HEK293 (cell line): ENCODE measurements at regions not wholly inside any gene's neighbourhood (a gene's known extent, or its start where the extent isn't known, plus 50 kb on each side); places are given as distances from the start of the nearest gene placed in this dataset.

Source experiments
- CTCF ChIA-PET: fragments of 350-600 bp; formaldehyde crosslinking; extraction: SDS; loops from one replicate; lab custom pipeline; 2021; ENCODE audit warnings: antibody characterized with exemption; lab: Yijun Ruan, JAX
- POLR2A ChIA-PET: fragments of 300-600 bp; formaldehyde crosslinking; extraction: SDS; loops from one replicate; lab custom pipeline; 2020; ENCODE audit warnings: antibody characterized with exemption, inconsistent platforms; lab: Yijun Ruan, JAX
- H3K27ac ChIP-seq: fragments of 200-500 bp; sonication (Bioruptor generic); 2 replicates; pipeline ENCODE4 v1.5.1; 2014; ENCODE audit warnings: low read depth, low read length, control low read depth, inconsistent platforms; ENCODE audit errors: extremely low read depth
- H3K36me3 ChIP-seq, 2 experiments: fragments of 200-500 bp in 1 of 2; sonication (Bioruptor generic) in 1 of 2; 1 replicate in 1 of 2; 2 replicates in 1 of 2; pipeline ENCODE4 v1.5.1; 2014 to 2017; ENCODE audit warnings: inconsistent platforms in 2 of 2, low read length in 2 of 2; ENCODE audit not compliant: control insufficient read depth in 2 of 2, insufficient read depth in 1 of 2
- H3K4me1 ChIP-seq: fragments of 200-500 bp; sonication (Bioruptor generic); 2 replicates; pipeline ENCODE4 v1.5.1; 2014; ENCODE audit warnings: mild to moderate bottlenecking, low read length, inconsistent platforms; ENCODE audit not compliant: control insufficient read depth, insufficient read depth
- H3K4me3 ChIP-seq: 2 replicates; pipeline ENCODE4 v1.5.1; 2011; ENCODE audit warnings: low read depth, mild to moderate bottlenecking, control low read depth, low read length, moderate library complexity
- H3K9me3 ChIP-seq: fragments of 200-500 bp; sonication (Bioruptor generic); 2 replicates; pipeline ENCODE4 v1.5.1; 2014; ENCODE audit warnings: low read depth, low read length, inconsistent platforms; ENCODE audit not compliant: control insufficient read depth, insufficient read depth
- KLF16 ChIP-seq: fragments of 450-650 bp; formaldehyde crosslinking; IDR thresholded peaks from 2 replicates; pipeline ENCODE4 v1.5.1; 2017; ENCODE audit warnings: missing biosample characterization, missing genetic modification characterization
- MZF1 ChIP-seq: fragments of 450-650 bp; formaldehyde crosslinking; IDR thresholded peaks from 2 replicates; pipeline ENCODE4 v1.5.1; 2017; ENCODE audit warnings: missing biosample characterization, missing genetic modification characterization, borderline replicate concordance
- OSR2 ChIP-seq: fragments of 450-650 bp; formaldehyde crosslinking; IDR thresholded peaks from 2 replicates; pipeline ENCODE4 v1.5.1; 2016; ENCODE audit warnings: missing biosample characterization, missing genetic modification characterization
- REPIN1 ChIP-seq: fragments of 450-650 bp; formaldehyde crosslinking; IDR thresholded peaks from 2 replicates; pipeline ENCODE4 v1.5.1; 2017; ENCODE audit warnings: missing biosample characterization, missing genetic modification characterization, low read depth
- SETDB1 ChIP-seq: IDR thresholded peaks from one replicate; pipeline ENCODE4 v1.6.1; 2017; ENCODE audit warnings: mild to moderate bottlenecking, low read length, moderate library complexity, mixed read lengths; ENCODE audit not compliant: insufficient read length
- ZBTB20 ChIP-seq: fragments of 450-650 bp; formaldehyde crosslinking; IDR thresholded peaks from 2 replicates; pipeline ENCODE4 v1.5.1; 2016; ENCODE audit warnings: missing biosample characterization, missing genetic modification characterization
- ZFP41 ChIP-seq: fragments of 450-650 bp; formaldehyde crosslinking; IDR thresholded peaks from 2 replicates; pipeline ENCODE4 v1.5.1; 2016; ENCODE audit warnings: missing biosample characterization, missing genetic modification characterization, borderline replicate concordance
- ZIC2 ChIP-seq: fragments of 450-650 bp; formaldehyde crosslinking; IDR thresholded peaks from 2 replicates; pipeline ENCODE4 v1.5.1; 2016; ENCODE audit warnings: missing biosample characterization, missing genetic modification characterization
- ZNF223 ChIP-seq: fragments of 450-650 bp; formaldehyde crosslinking; IDR thresholded peaks from 2 replicates; pipeline ENCODE4 v1.5.1; 2016; ENCODE audit warnings: missing biosample characterization, missing genetic modification characterization
- ZNF280D ChIP-seq: fragments of 450-650 bp; formaldehyde crosslinking; IDR thresholded peaks from 2 replicates; pipeline ENCODE4 v1.5.1; 2016; ENCODE audit warnings: missing biosample characterization, missing genetic modification characterization
- ZNF37A ChIP-seq: fragments of 450-650 bp; IDR thresholded peaks from 2 replicates; pipeline ENCODE4 v1.5.1; 2018; ENCODE audit warnings: missing biosample characterization, missing genetic modification characterization
- ZNF423 ChIP-seq: fragments of 450-650 bp; formaldehyde crosslinking; IDR thresholded peaks from 2 replicates; pipeline ENCODE4 v1.5.1; 2016; ENCODE audit warnings: missing biosample characterization, missing genetic modification characterization
- ZNF433 ChIP-seq: fragments of 450-650 bp; formaldehyde crosslinking; IDR thresholded peaks from 2 replicates; pipeline ENCODE4 v1.5.1; 2016; ENCODE audit warnings: missing biosample characterization, missing genetic modification characterization, low read depth
- ZNF514 ChIP-seq: fragments of 450-650 bp; formaldehyde crosslinking; IDR thresholded peaks from 2 replicates; pipeline ENCODE4 v1.5.1; 2016; ENCODE audit warnings: missing biosample characterization, missing genetic modification characterization
- ZNF585B ChIP-seq: fragments of 450-650 bp; formaldehyde crosslinking; IDR thresholded peaks from 2 replicates; pipeline ENCODE4 v1.5.1; 2016; ENCODE audit warnings: missing biosample characterization, missing genetic modification characterization
- ZNF600 ChIP-seq: fragments of 450-650 bp; formaldehyde crosslinking; IDR thresholded peaks from 2 replicates; pipeline ENCODE4 v1.5.1; 2016; ENCODE audit warnings: missing biosample characterization, missing genetic modification characterization
- ZNF621 ChIP-seq: fragments of 450-650 bp; formaldehyde crosslinking; IDR thresholded peaks from 2 replicates; pipeline ENCODE4 v1.5.1; 2017; ENCODE audit warnings: missing biosample characterization, missing genetic modification characterization
- ZNF623 ChIP-seq: fragments of 450-650 bp; formaldehyde crosslinking; IDR thresholded peaks from 2 replicates; pipeline ENCODE4 v1.5.1; 2016; ENCODE audit warnings: missing biosample characterization, missing genetic modification characterization
- ZNF776 ChIP-seq: fragments of 450-650 bp; formaldehyde crosslinking; IDR thresholded peaks from 2 replicates; pipeline ENCODE4 v1.5.0; 2017; ENCODE audit warnings: missing biosample characterization, missing genetic modification characterization, borderline replicate concordance
- ZNF837 ChIP-seq: fragments of 450-650 bp; formaldehyde crosslinking; IDR thresholded peaks from 2 replicates; pipeline ENCODE4 v1.5.1; 2016; ENCODE audit warnings: missing biosample characterization, missing genetic modification characterization
- ZSCAN30 ChIP-seq: fragments of 450-650 bp; IDR thresholded peaks from 2 replicates; pipeline ENCODE4 v1.5.1; 2018; ENCODE audit warnings: missing biosample characterization, mild to moderate bottlenecking, missing genetic modification characterization, moderate library complexity
- ZSCAN4 ChIP-seq: fragments of 450-650 bp; formaldehyde crosslinking; IDR thresholded peaks from 2 replicates; pipeline ENCODE4 v1.5.1; 2017; ENCODE audit warnings: missing biosample characterization, missing genetic modification characterization
- TF ChIP-seq, protein P1 (sequence below): fragments of 450-650 bp; formaldehyde crosslinking; IDR thresholded peaks from 2 replicates; pipeline ENCODE4 v1.5.1; 2016; ENCODE audit warnings: missing biosample characterization, missing genetic modification characterization
- TF ChIP-seq, protein P2 (sequence below): fragments of 450-650 bp; formaldehyde crosslinking; IDR thresholded peaks from 2 replicates; pipeline ENCODE4 v1.5.1; 2017; ENCODE audit warnings: missing biosample characterization, mild to moderate bottlenecking, missing genetic modification characterization, moderate library complexity

GRCh38 chr1:30169269-30169668 is 554.1 kb downstream of the MATN1 start:
- no peaks in the 10 kb centered on the region for H3K36me3 ChIP-seq
- TF ChIP-seq ZNF280D (tag by site-specific recombination), result no peak
- TF ChIP-seq, protein P1, sequence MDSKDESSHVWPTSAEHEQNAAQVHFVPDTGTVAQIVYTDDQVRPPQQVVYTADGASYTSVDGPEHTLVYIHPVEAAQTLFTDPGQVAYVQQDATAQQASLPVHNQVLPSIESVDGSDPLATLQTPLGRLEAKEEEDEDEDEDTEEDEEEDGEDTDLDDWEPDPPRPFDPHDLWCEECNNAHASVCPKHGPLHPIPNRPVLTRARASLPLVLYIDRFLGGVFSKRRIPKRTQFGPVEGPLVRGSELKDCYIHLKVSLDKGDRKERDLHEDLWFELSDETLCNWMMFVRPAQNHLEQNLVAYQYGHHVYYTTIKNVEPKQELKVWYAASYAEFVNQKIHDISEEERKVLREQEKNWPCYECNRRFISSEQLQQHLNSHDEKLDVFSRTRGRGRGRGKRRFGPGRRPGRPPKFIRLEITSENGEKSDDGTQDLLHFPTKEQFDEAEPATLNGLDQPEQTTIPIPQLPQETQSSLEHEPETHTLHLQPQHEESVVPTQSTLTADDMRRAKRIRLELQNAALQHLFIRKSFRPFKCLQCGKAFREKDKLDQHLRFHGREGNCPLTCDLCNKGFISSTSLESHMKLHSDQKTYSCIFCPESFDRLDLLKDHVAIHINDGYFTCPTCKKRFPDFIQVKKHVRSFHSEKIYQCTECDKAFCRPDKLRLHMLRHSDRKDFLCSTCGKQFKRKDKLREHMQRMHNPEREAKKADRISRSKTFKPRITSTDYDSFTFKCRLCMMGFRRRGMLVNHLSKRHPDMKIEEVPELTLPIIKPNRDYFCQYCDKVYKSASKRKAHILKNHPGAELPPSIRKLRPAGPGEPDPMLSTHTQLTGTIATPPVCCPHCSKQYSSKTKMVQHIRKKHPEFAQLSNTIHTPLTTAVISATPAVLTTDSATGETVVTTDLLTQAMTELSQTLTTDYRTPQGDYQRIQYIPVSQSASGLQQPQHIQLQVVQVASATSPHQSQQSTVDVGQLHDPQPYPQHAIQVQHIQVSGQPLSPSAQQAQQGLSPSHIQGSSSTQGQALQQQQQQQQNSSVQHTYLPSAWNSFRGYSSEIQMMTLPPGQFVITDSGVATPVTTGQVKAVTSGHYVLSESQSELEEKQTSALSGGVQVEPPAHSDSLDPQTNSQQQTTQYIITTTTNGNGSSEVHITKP (tag by site-specific recombination), result no peak
- no peak for TF ChIP-seq ZNF423
- TF ChIP-seq ZNF623 (tag by site-specific recombination), result no peak
- no peak for TF ChIP-seq REPIN1
- no peak for TF ChIP-seq ZNF514 (tag by site-specific recombination)
- no peak for TF ChIP-seq KLF16 (tag by site-specific recombination)
- no peak for TF ChIP-seq ZNF621 (tag by site-specific recombination)
- TF ChIP-seq MZF1 (tag by site-specific recombination), result no peak
- TF ChIP-seq SETDB1, result no peak
- no peak for TF ChIP-seq ZNF223 (tag by site-specific recombination)
- no peak for TF ChIP-seq ZNF837 (tag by site-specific recombination)
- TF ChIP-seq, protein P2, sequence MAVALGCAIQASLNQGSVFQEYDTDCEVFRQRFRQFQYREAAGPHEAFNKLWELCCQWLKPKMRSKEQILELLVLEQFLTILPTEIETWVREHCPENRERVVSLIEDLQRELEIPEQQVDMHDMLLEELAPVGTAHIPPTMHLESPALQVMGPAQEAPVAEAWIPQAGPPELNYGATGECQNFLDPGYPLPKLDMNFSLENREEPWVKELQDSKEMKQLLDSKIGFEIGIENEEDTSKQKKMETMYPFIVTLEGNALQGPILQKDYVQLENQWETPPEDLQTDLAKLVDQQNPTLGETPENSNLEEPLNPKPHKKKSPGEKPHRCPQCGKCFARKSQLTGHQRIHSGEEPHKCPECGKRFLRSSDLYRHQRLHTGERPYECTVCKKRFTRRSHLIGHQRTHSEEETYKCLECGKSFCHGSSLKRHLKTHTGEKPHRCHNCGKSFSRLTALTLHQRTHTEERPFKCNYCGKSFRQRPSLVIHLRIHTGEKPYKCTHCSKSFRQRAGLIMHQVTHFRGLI (tag by site-specific recombination), result no peak
- TF ChIP-seq ZNF776 (tag by site-specific recombination), result no peak
- no peak overlapping the region for H3K4me3 ChIP-seq
- H3K27ac ChIP-seq, result no peak overlapping the region
- CTCF ChIA-PET, result no interaction called here
- no peaks in the 10 kb centered on the region for H3K9me3 ChIP-seq
- no peaks in the 10 kb centered on the region for H3K4me1 ChIP-seq
- POLR2A ChIA-PET, result no interaction called here

DNA sequence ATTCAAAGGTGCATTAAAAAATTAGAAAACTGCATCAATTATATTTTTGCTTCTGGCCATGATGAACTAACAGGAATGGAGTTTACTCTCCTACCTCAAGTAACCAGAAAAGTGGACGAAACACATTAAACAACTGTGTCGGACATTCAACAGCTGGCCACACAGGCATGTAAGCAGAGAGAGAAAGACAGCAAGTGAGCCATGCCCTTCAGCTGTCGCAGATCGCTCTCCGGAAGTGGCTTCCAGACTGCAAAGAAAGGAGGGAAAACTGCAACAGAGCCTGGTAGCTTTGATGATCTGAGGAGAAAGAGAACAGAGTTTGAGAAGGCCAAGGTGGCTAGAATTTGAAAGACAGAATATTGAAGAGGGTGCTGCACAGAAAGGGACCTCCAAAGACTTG is 557.2 kb downstream of the MATN1 start:
- no peak overlapping the region for H3K27ac ChIP-seq
- ChIA-PET POLR2A (no interaction called here), CTCF (interaction anchor here (0.7 kb wide), 2 partner anchors 8 to 44 kb away, joined by 3 read pairs; no protein-coding TSS in a partner anchor)
- TF ChIP-seq ZNF37A (tag by site-specific recombination) (no peak), ZIC2 (tag by site-specific recombination) (no peak), ZSCAN4 (no peak), ZSCAN30 (no peak), ZFP41 (tag by site-specific recombination) (no peak), ZNF585B (tag by site-specific recombination) (no peak), OSR2 (tag by site-specific recombination) (no peak), ZNF600 (tag by site-specific recombination) (no peak), ZBTB20 (tag by site-specific recombination) (no peak), ZNF433 (tag by site-specific recombination) (no peak)
- no peaks in the 10 kb centered on the region for H3K9me3 ChIP-seq
- no peak overlapping the region for H3K4me3 ChIP-seq
- H3K4me1 ChIP-seq, result no peaks in the 10 kb centered on the region
- no peaks in the 10 kb centered on the region for H3K36me3 ChIP-seq
